WTC11 (cell line): ENCODE measurements at regions not wholly inside any gene's neighbourhood (a gene's known extent, or its start where the extent isn't known, plus 50 kb on each side); places are given as distances from the start of the nearest gene placed in this dataset.

ENCODE experiments used
- ATAC-seq: fragments of 200-7000 bp; cut with Tn5 transposase; 2 replicates; pipeline ENCODE4 v1.10.0; 2021; ENCODE audit warnings: mild to moderate bottlenecking, moderate library complexity
- CTCF ChIA-PET: fragments of 300-600 bp; sonication (Branson Sonifier 250); formaldehyde crosslinking; loops from one replicate; lab custom pipeline; 2021; ENCODE audit warnings: antibody characterized with exemption; lab: Charles Lee
- POLR2A ChIA-PET: fragments of 350-600 bp; sonication (Branson Sonifier 250); formaldehyde crosslinking; loops from one replicate; lab custom pipeline; 2021; ENCODE audit warnings: antibody characterized with exemption; lab: Charles Lee
- DNase-seq: peaks from one replicate; pipeline ENCODE4 v3.0.0; 2021; ENCODE audit warnings: low spot score
- H3K27ac Mint-ChIP-seq: 2 replicates; pipeline ENCODE4 v1.8.0; 2021; ENCODE audit warnings: mixed read lengths
- H3K27me3 Mint-ChIP-seq: 2 replicates; pipeline ENCODE4 v1.8.0; 2021; ENCODE audit warnings: low read depth, mild to moderate bottlenecking, moderate library complexity, mixed read lengths
- H3K36me3 Mint-ChIP-seq: 2 replicates; pipeline ENCODE4 v1.8.0; 2021; ENCODE audit warnings: mixed read lengths
- H3K4me1 Mint-ChIP-seq: 2 replicates; pipeline ENCODE4 v1.8.0; 2022; ENCODE audit warnings: mixed read lengths
- H3K4me3 Mint-ChIP-seq: 2 replicates; pipeline ENCODE4 v1.8.0; 2021; ENCODE audit warnings: mild to moderate bottlenecking, moderate library complexity, mixed read lengths
- H3K9me3 Mint-ChIP-seq: 2 replicates; pipeline ENCODE4 v1.8.0; 2021; ENCODE audit warnings: mixed read lengths
- ATF3 ChIP-seq: sonication (generic); formaldehyde crosslinking; conservative IDR thresholded peaks from 2 replicates; pipeline ENCODE4 v1.8.1; 2022; ENCODE audit warnings: mild to moderate bottlenecking, missing genetic modification reagents
- CREM ChIP-seq: sonication (generic); formaldehyde crosslinking; IDR thresholded peaks from 2 replicates; pipeline ENCODE4 v1.8.1; 2022; ENCODE audit warnings: mild to moderate bottlenecking, missing genetic modification reagents, moderate library complexity
- E2F5 ChIP-seq: sonication (generic); formaldehyde crosslinking; IDR thresholded peaks from 2 replicates; pipeline ENCODE4 v1.8.1; 2022; ENCODE audit warnings: mild to moderate bottlenecking, moderate library complexity, missing genetic modification reagents
- ELF4 ChIP-seq: sonication (generic); formaldehyde crosslinking; IDR thresholded peaks from 2 replicates; pipeline ENCODE4 v1.8.1; 2022; ENCODE audit warnings: low read depth, mild to moderate bottlenecking, moderate library complexity, missing genetic modification reagents
- ESRRA ChIP-seq: sonication (generic); formaldehyde crosslinking; IDR thresholded peaks from 2 replicates; pipeline ENCODE4 v1.8.1; 2022; ENCODE audit warnings: mild to moderate bottlenecking, missing genetic modification reagents, borderline replicate concordance
- GRHL2 ChIP-seq: fragments of 250-450 bp; sonication (Bioruptor Pico); IDR thresholded peaks from 2 replicates; pipeline ENCODE4 v1.8.0; 2022; ENCODE audit warnings: mild to moderate bottlenecking, moderate library complexity; ENCODE audit not compliant: insufficient replicate concordance, severe bottlenecking
- HMGXB4 ChIP-seq: sonication (generic); formaldehyde crosslinking; IDR thresholded peaks from 2 replicates; pipeline ENCODE4 v1.8.1; 2023; ENCODE audit warnings: mild to moderate bottlenecking, moderate library complexity, missing genetic modification reagents
- IRF2 ChIP-seq: sonication (generic); formaldehyde crosslinking; IDR thresholded peaks from 2 replicates; pipeline ENCODE4 v1.8.0; 2022; ENCODE audit warnings: low read depth, missing genetic modification reagents, borderline replicate concordance
- MYBL2 ChIP-seq: sonication (generic); formaldehyde crosslinking; IDR thresholded peaks from 2 replicates; pipeline ENCODE4 v1.8.1; 2023; ENCODE audit warnings: mild to moderate bottlenecking, moderate library complexity, missing genetic modification reagents
- NR2C2 ChIP-seq: sonication (generic); formaldehyde crosslinking; IDR thresholded peaks from 2 replicates; pipeline ENCODE4 v1.8.0; 2022; ENCODE audit warnings: mild to moderate bottlenecking, missing genetic modification reagents
- OVOL2 ChIP-seq: fragments of 250-450 bp; sonication (Bioruptor Pico); IDR thresholded peaks from 2 replicates; pipeline ENCODE4 v1.9.0; 2021; ENCODE audit warnings: mild to moderate bottlenecking, borderline replicate concordance
- SP1 ChIP-seq: sonication (generic); formaldehyde crosslinking; conservative IDR thresholded peaks from 2 replicates; pipeline ENCODE4 v1.8.1; 2022; ENCODE audit warnings: missing genetic modification reagents
- STAT6 ChIP-seq: sonication (generic); formaldehyde crosslinking; conservative IDR thresholded peaks from 2 replicates; pipeline ENCODE4 v1.8.1; 2023; ENCODE audit warnings: mild to moderate bottlenecking, low read depth, missing genetic modification reagents, moderate library complexity
- USF1 ChIP-seq: sonication (generic); formaldehyde crosslinking; IDR thresholded peaks from 2 replicates; pipeline ENCODE4 v1.8.0; 2022; ENCODE audit warnings: mild to moderate bottlenecking, missing genetic modification reagents
- ZBTB21 ChIP-seq: sonication (generic); formaldehyde crosslinking; IDR thresholded peaks from 2 replicates; pipeline ENCODE4 v1.8.1; 2023; ENCODE audit warnings: mild to moderate bottlenecking, missing genetic modification reagents, borderline replicate concordance
- ZNF138 ChIP-seq: sonication (generic); formaldehyde crosslinking; conservative IDR thresholded peaks from 2 replicates; pipeline ENCODE4 v1.8.1; 2022; ENCODE audit warnings: mild to moderate bottlenecking, moderate library complexity, missing genetic modification reagents
- ZNF219 ChIP-seq: sonication (generic); formaldehyde crosslinking; IDR thresholded peaks from 2 replicates; pipeline ENCODE4 v1.8.0; 2023; ENCODE audit warnings: missing genetic modification reagents, mild to moderate bottlenecking, borderline replicate concordance
- ZNF416 ChIP-seq: fragments of 250-450 bp; sonication (Bioruptor Pico); IDR thresholded peaks from 2 replicates; pipeline ENCODE4 v1.9.0; 2021; ENCODE audit warnings: mild to moderate bottlenecking, inconsistent platforms
- TF ChIP-seq, protein P1 (sequence below): fragments of 250-450 bp; sonication (Bioruptor Pico); conservative IDR thresholded peaks from 2 replicates; pipeline ENCODE4 v1.9.0; 2021; ENCODE audit warnings: mild to moderate bottlenecking

- no peaks in the 10 kb centered on the region; the same call in 1 of the 2 replicates for H3K9me3 Mint-ChIP-seq
- ChIA-PET POLR2A (no interaction called here), CTCF (no interaction called here)
- no peaks in the 10 kb centered on the region for H3K36me3 Mint-ChIP-seq
- H3K4me3 Mint-ChIP-seq, result no peak overlapping the region
- H3K27ac Mint-ChIP-seq, result no peak overlapping the region
- ATAC-seq (no peak), DNase-seq (no peak)
- H3K27me3 Mint-ChIP-seq, result no peaks in the 10 kb centered on the region
- no peaks in the 10 kb centered on the region for H3K4me1 Mint-ChIP-seq
- TF ChIP-seq OVOL2 (CRISPR knock-in tag) (no peak), E2F5 (CRISPR knock-in tag) (no peak), SP1 (CRISPR knock-in tag) (no peak), ZNF138 (CRISPR knock-in tag) (no peak), ESRRA (CRISPR knock-in tag) (no peak), ATF3 (no peak), GRHL2 (CRISPR knock-in tag) (no peak), CREM (no peak), ELF4 (CRISPR knock-in tag) (no peak), HMGXB4 (CRISPR knock-in tag) (no peak), ZBTB21 (CRISPR knock-in tag) (no peak), USF1 (CRISPR knock-in tag) (no peak), IRF2 (CRISPR knock-in tag) (no peak), MYBL2 (CRISPR knock-in tag) (no peak)
These were observed 53.8 kb upstream of the SLC66A3 start for GRCh38 chr2:11101430-11101829.

- H3K27ac Mint-ChIP-seq, result no peak overlapping the region
- no peaks in the 10 kb centered on the region for H3K27me3 Mint-ChIP-seq
- CTCF ChIA-PET, result interaction anchor here (1.9 kb wide), 1 partner anchor 270 kb away, joined by 5 read pairs; no protein-coding TSS in a partner anchor
- no peaks in the 10 kb centered on the region for H3K36me3 Mint-ChIP-seq
- DNase-seq (no peak), ATAC-seq (no peak)
- no peak overlapping the region for H3K4me3 Mint-ChIP-seq
- no peaks in the 10 kb centered on the region; the same call in 1 of the 2 replicates for H3K9me3 Mint-ChIP-seq
- POLR2A ChIA-PET, result no interaction called here
- TF ChIP-seq ZNF219, result no peak
- no peak for TF ChIP-seq NR2C2 (CRISPR knock-in tag)
- TF ChIP-seq ZNF416, result no peak
- no peak for TF ChIP-seq ZNF138 (CRISPR knock-in tag)
- TF ChIP-seq GRHL2 (CRISPR knock-in tag), result no peak
- TF ChIP-seq, protein P1, sequence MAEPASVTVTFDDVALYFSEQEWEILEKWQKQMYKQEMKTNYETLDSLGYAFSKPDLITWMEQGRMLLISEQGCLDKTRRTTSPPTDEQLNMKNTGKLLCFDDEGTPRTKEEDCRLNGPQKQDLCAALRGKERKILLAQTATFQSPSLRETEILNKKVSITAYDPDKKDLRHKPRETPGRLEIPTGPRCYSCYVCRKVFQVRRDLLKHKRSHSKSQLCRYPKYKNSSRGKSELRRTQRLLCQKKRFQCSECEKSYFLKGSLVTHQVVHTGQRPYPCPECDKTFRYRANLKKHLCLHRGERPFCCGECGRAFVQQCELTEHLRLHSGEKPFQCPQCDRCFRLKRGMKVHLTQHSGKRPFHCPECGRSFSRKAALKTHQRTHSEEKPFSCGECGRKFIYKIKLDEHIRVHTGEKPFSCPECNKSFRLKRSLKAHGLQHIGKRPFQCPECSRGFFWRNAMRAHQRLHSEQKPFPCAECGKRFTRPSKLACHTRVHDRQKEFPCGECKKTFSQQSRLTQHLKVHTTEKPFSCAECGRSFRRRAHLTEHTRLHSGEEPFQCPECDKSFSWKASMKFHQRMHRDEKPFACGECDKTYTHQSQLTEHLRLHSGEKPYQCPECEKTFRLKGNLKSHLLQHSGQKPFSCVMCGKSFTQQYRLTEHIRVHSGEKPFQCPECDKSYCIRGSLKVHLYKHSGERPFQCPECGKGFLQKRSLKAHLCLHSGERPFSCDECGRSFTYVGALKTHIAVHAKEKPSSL (CRISPR knock-in tag), result no peak
- TF ChIP-seq STAT6, result no peak
- TF ChIP-seq, all 79 proteins: peak for 0
- H3K4me1 Mint-ChIP-seq, result no peaks in the 10 kb centered on the region
These were observed 52.8 kb upstream of the SLC66A3 start for GRCh38 chr2:11102466-11102865.
